Keratinocyte (primary cell): ENCODE measurements at regions not wholly inside any gene's neighbourhood (a gene's known extent, or its start where the extent isn't known, plus 50 kb on each side); places are given as distances from the start of the nearest gene placed in this dataset.

ENCODE experiments used
- EZH2 ChIP-seq: IDR thresholded peaks from one replicate; pipeline ENCODE4 v1.6.1; 2012; ENCODE audit warnings: inconsistent platforms, mild to moderate bottlenecking, low read length, moderate library complexity
- TF ChIP-seq, protein P1 (sequence below), 3 experiments: IDR thresholded peaks in 1 of 3; conservative IDR thresholded peaks in 1 of 3; optimal IDR thresholded peaks in 1 of 3; 2 replicates in 2 of 3; 3 replicates in 1 of 3; pipeline versions ENCODE3 to v1.5.1; 2011; ENCODE audit warnings: low read length in 3 of 3, mild to moderate bottlenecking in 3 of 3, moderate library complexity in 2 of 3, control low read depth in 1 of 3, inconsistent platforms in 1 of 3; ENCODE audit not compliant: insufficient read depth in 2 of 3; ENCODE audit errors: extremely low read depth in 1 of 3

DNA sequence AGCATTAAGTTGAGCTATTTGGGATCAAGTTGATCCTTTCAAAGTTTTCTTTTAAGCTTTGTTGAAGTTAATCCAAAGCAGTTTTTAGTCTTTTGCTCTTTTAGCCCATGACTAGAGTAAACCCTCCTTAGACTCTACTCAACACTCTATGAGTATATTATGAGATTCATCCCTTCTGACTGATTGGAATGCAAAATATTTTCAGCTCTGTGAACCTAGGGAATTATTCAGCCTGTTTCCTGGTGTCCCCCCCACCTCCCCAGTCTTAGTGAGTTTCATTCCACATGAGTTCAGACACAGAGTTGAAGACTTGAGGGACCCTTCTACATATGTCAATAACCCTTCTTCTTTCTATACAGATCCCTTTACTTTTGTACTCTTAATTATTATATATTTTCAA lies 413.7 kb downstream of the RFPL4B start:
- TF ChIP-seq, protein P1, sequence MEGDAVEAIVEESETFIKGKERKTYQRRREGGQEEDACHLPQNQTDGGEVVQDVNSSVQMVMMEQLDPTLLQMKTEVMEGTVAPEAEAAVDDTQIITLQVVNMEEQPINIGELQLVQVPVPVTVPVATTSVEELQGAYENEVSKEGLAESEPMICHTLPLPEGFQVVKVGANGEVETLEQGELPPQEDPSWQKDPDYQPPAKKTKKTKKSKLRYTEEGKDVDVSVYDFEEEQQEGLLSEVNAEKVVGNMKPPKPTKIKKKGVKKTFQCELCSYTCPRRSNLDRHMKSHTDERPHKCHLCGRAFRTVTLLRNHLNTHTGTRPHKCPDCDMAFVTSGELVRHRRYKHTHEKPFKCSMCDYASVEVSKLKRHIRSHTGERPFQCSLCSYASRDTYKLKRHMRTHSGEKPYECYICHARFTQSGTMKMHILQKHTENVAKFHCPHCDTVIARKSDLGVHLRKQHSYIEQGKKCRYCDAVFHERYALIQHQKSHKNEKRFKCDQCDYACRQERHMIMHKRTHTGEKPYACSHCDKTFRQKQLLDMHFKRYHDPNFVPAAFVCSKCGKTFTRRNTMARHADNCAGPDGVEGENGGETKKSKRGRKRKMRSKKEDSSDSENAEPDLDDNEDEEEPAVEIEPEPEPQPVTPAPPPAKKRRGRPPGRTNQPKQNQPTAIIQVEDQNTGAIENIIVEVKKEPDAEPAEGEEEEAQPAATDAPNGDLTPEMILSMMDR (optimal IDR thresholded peaks at IDR 0.05 in 1 of 3, IDR thresholded peaks at IDR 0.05 in 1 of 3, conservative IDR thresholded peaks at IDR 0.05 in 1 of 3; ENCODE audit: extremely low read depth in 1 of 3, insufficient read depth in 2 of 3, low read length in 3 of 3): no peak
- no peak for TF ChIP-seq EZH2
